ENCODE measurements at regions not wholly inside any gene's neighbourhood (a gene's known extent, or its start where the extent isn't known, plus 50 kb on each side); places are given as distances from the start of the nearest gene placed in this dataset.

GRCh38 chr6:27777126-27777525, 135.1 kb downstream of the OR2B2 start:
- TF ChIP-seq CTCF (conservative IDR thresholded peaks at IDR 0.05 in 1 of 2, IDR thresholded peaks at IDR 0.05 in 1 of 2; ENCODE audit: low read depth in 1 of 2, low read length in 2 of 2), result no peak
- TF ChIP-seq EZH2 (IDR thresholded peaks at IDR 0.05; ENCODE audit: low read length, missing control alignments), result no peak
